ENCODE measurements at regions not wholly inside any gene's neighbourhood (a gene's known extent, or its start where the extent isn't known, plus 50 kb on each side); places are given as distances from the start of the nearest gene placed in this dataset.

DNA sequence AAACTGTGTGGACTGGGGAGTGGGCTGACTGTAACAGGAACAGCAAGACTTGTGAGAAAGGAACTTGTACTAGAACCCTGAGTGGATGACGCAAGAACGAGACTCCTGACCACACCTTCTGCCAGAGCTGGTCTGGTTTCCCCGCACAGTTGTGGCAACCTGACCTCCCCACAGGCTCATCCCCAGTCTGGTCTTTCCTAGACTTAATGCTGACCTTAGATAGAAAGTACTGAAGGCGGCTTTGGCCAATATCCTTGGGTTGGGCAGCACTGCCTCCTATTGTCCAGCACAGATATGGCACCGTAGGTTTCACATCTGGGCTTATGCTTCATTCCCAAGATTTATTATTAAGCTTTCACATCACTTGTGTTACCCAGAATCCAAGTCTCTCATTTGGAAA, 137.8 kb upstream of the FRG1 start:
- TF ChIP-seq, protein P1, sequence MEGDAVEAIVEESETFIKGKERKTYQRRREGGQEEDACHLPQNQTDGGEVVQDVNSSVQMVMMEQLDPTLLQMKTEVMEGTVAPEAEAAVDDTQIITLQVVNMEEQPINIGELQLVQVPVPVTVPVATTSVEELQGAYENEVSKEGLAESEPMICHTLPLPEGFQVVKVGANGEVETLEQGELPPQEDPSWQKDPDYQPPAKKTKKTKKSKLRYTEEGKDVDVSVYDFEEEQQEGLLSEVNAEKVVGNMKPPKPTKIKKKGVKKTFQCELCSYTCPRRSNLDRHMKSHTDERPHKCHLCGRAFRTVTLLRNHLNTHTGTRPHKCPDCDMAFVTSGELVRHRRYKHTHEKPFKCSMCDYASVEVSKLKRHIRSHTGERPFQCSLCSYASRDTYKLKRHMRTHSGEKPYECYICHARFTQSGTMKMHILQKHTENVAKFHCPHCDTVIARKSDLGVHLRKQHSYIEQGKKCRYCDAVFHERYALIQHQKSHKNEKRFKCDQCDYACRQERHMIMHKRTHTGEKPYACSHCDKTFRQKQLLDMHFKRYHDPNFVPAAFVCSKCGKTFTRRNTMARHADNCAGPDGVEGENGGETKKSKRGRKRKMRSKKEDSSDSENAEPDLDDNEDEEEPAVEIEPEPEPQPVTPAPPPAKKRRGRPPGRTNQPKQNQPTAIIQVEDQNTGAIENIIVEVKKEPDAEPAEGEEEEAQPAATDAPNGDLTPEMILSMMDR (IDR thresholded peaks at IDR 0.05): no peak
- TF ChIP-seq EP300 (IDR thresholded peaks at IDR 0.05): no peak

Measured in gastroesophageal sphincter (tissue), 3 donors.